ENCODE measurements at regions not wholly inside any gene's neighbourhood (a gene's known extent, or its start where the extent isn't known, plus 50 kb on each side); places are given as distances from the start of the nearest gene placed in this dataset.

- no peaks in the 10 kb centered on the region for H3K36me3 ChIP-seq (ENCODE audit: low read depth)
- H3K27me3 ChIP-seq (ENCODE audit: insufficient read depth, poor library complexity, severe bottlenecking) = no peaks in the 10 kb centered on the region
- H3K9me3 ChIP-seq (ENCODE audit: severe bottlenecking) = no peaks in the 10 kb centered on the region
- H3K27ac ChIP-seq (ENCODE audit: poor library complexity, severe bottlenecking) = no peak overlapping the region
- ATAC-seq (ENCODE audit: low read depth) (no peak), DNase-seq (ENCODE audit: low spot score) (no peak)
- H3K4me3 ChIP-seq (ENCODE audit: severe bottlenecking) = no peak overlapping the region
- no peak for TF ChIP-seq CTCF (IDR thresholded peaks at IDR 0.05; ENCODE audit: poor library complexity, severe bottlenecking)
- H3K4me1 ChIP-seq (ENCODE audit: insufficient read depth, poor library complexity, severe bottlenecking) = no peaks in the 10 kb centered on the region
Observed at GRCh38 chr15:87142096-87142495, 1062.4 kb downstream of the AGBL1 start.

DNA sequence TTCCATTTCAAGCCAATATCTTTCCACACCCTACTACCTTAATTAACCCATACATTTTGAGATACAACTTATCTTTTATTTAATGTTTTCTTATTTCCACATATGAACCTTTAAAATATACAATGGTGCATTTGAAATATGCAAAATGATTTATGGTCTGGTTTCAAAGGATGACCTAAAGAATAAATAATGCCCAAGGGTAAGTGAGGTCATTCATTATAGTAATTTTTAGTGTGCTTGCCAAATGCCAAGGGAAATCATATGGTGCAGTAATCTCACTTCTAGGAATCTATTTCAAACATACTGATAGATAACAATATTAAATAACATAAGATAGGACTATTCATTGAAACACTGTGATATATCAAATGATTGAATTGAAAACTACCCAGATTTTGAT, 1055.4 kb downstream of the AGBL1 start:
- H3K4me1 ChIP-seq (ENCODE audit: insufficient read depth, poor library complexity, severe bottlenecking) = peaks cover 6% of the 10 kb centered on the region
- DNase-seq (ENCODE audit: low spot score) = no peak
- TF ChIP-seq CTCF (IDR thresholded peaks at IDR 0.05; ENCODE audit: poor library complexity, severe bottlenecking) = no peak

DNA sequence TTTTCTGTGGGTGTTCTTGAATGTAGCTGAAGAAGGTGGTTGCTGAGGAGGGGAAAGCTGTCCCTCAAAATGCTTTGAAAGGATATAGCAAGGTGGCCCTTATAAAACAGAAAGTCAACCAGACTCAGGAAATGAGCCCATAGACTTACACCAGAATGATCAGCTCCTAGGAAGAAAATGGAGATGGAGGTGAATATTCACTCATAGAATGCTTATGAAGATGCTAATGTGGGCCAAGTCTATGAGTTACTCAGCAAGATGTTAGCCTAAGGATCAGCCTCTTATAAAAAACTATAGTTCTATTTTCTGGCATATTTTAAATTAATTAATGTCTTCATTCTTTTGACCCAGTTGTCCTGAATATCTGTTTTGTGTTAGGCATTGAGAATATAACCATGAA, 1054.0 kb downstream of the AGBL1 start:
- no peaks in the 10 kb centered on the region for H3K9me3 ChIP-seq (ENCODE audit: severe bottlenecking)
- no peaks in the 10 kb centered on the region for H3K27me3 ChIP-seq (ENCODE audit: insufficient read depth, poor library complexity, severe bottlenecking)
- ATAC-seq (ENCODE audit: low read depth) (no peak), DNase-seq (ENCODE audit: low spot score) (no peak)
- TF ChIP-seq CTCF (IDR thresholded peaks at IDR 0.05; ENCODE audit: poor library complexity, severe bottlenecking) = no peak
- no peak overlapping the region for H3K4me3 ChIP-seq (ENCODE audit: severe bottlenecking)
- no peaks in the 10 kb centered on the region for H3K36me3 ChIP-seq (ENCODE audit: low read depth)
- H3K27ac ChIP-seq (ENCODE audit: poor library complexity, severe bottlenecking) = no peak overlapping the region
- peaks cover 13% of the 10 kb centered on the region for H3K4me1 ChIP-seq (ENCODE audit: insufficient read depth, poor library complexity, severe bottlenecking)

More for the DNA sequence above, 1055.4 kb downstream of the AGBL1 start:
- Histone ChIP-seq H3K4me3 (ENCODE audit: severe bottlenecking) (no peak overlapping the region), H3K27ac (ENCODE audit: poor library complexity, severe bottlenecking) (no peak overlapping the region), H3K9me3 (ENCODE audit: severe bottlenecking) (no peaks in the 10 kb centered on the region), H3K27me3 (ENCODE audit: insufficient read depth, poor library complexity, severe bottlenecking) (no peaks in the 10 kb centered on the region), H3K36me3 (ENCODE audit: low read depth) (no peaks in the 10 kb centered on the region)
- no peak for ATAC-seq (ENCODE audit: low read depth)

DNA sequence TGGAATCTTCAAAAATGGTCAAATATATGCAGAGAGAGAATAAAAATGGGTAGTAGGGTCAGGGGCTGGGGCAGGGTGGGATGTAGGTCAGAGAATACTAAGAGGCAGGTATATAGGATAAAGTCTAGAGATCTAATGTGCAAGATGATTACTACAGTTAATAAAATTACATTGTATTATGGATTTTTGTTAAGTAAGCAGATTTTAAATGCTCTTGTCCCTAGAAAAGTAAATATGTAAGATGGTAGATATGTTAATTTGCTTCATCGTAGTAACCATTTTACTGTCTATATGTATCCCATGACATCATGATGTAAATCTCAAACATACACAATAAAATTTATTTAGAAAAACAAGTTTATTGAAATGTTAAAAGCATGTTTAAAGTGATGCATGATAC, 1051.4 kb downstream of the AGBL1 start:
- no peak for TF ChIP-seq CTCF (IDR thresholded peaks at IDR 0.05; ENCODE audit: poor library complexity, severe bottlenecking)
- H3K36me3 ChIP-seq (ENCODE audit: low read depth) = no peaks in the 10 kb centered on the region
- no peak for ATAC-seq (ENCODE audit: low read depth)
- no peak overlapping the region for H3K27ac ChIP-seq (ENCODE audit: poor library complexity, severe bottlenecking)
- H3K9me3 ChIP-seq (ENCODE audit: severe bottlenecking) = no peaks in the 10 kb centered on the region
- H3K4me1 ChIP-seq (ENCODE audit: insufficient read depth, poor library complexity, severe bottlenecking) = peaks cover 13% of the 10 kb centered on the region
- no peak overlapping the region for H3K4me3 ChIP-seq (ENCODE audit: severe bottlenecking)
- no peaks in the 10 kb centered on the region for H3K27me3 ChIP-seq (ENCODE audit: insufficient read depth, poor library complexity, severe bottlenecking)
- no peak for DNase-seq (ENCODE audit: low spot score)

- no peak for DNase-seq (ENCODE audit: low spot score)
Observed at GRCh38 chr15:87129916-87130315, 1050.2 kb downstream of the AGBL1 start.

More at GRCh38 chr15:87129916-87130315, 1050.2 kb downstream of the AGBL1 start:
- Histone ChIP-seq H3K27me3 (ENCODE audit: insufficient read depth, poor library complexity, severe bottlenecking) (no peaks in the 10 kb centered on the region), H3K9me3 (ENCODE audit: severe bottlenecking) (no peaks in the 10 kb centered on the region), H3K4me3 (ENCODE audit: severe bottlenecking) (no peak overlapping the region), H3K27ac (ENCODE audit: poor library complexity, severe bottlenecking) (no peak overlapping the region), H3K4me1 (ENCODE audit: insufficient read depth, poor library complexity, severe bottlenecking) (peaks cover 10% of the 10 kb centered on the region), H3K36me3 (ENCODE audit: low read depth) (no peaks in the 10 kb centered on the region)
- no peak for TF ChIP-seq CTCF (IDR thresholded peaks at IDR 0.05; ENCODE audit: poor library complexity, severe bottlenecking)
- ATAC-seq (ENCODE audit: low read depth) = peak; percentile 71

Measured in RWPE2 (cell line).